Stimulated activated naive CD8-positive, alpha-beta T cell treated with anti-CD3 and anti-CD28 coated beads, Interleukin-15, amount 100 ng/mL, for 72 hours (primary cell): ENCODE measurements at regions not wholly inside any gene's neighbourhood (a gene's known extent, or its start where the extent isn't known, plus 50 kb on each side); places are given as distances from the start of the nearest gene placed in this dataset.

ENCODE experiments used
- ATAC-seq: fragments of 150-1000 bp; cut with Tn5 transposase; 2 replicates; pipeline ENCODE4 v1.10.0; 2021; ENCODE audit warnings: mild to moderate bottlenecking, moderate library complexity
- DNase-seq, 2 donors: peaks; one replicate each; pipeline ENCODE4 v3.0.0; 2021 to 2022
- H3K27ac Mint-ChIP-seq, 2 donors: one replicate each; pipeline ENCODE4 v1.8.0; 2022; ENCODE audit warnings: mild to moderate bottlenecking in 2 of 2, mixed read lengths in 2 of 2, moderate library complexity in 2 of 2
- H3K27me3 Mint-ChIP-seq: one replicate; pipeline ENCODE4 v1.8.0; 2022; ENCODE audit warnings: mixed read lengths
- H3K4me1 Mint-ChIP-seq: one replicate; pipeline ENCODE4 v1.8.0; 2022; ENCODE audit warnings: mild to moderate bottlenecking, mixed read lengths
- H3K4me3 Mint-ChIP-seq, 2 donors: one replicate each; pipeline ENCODE4 v1.8.0; 2022; ENCODE audit warnings: mild to moderate bottlenecking in 2 of 2, mixed read lengths in 2 of 2, moderate library complexity in 1 of 2
- H3K9me3 Mint-ChIP-seq, 2 donors: one replicate each; pipeline ENCODE4 v1.8.0; 2022; ENCODE audit warnings: mixed read lengths in 2 of 2

- Mint-ChIP-seq H3K27me3 (no peaks in the 10 kb centered on the region), H3K4me3 (no peak overlapping the region), H3K4me1 (no peaks in the 10 kb centered on the region), H3K27ac (no peak overlapping the region), H3K9me3 (peaks cover 9 to 11% of the 10 kb centered on the region in 2 donors)
- DNase-seq (no peak), ATAC-seq (no peak)
Observed at GRCh38 chr1:110816945-110817344, 56.0 kb upstream of the CD53 start.

- Mint-ChIP-seq H3K9me3 (peaks cover 0 to 4% of the 10 kb centered on the region in 2 donors), H3K27me3 (no peaks in the 10 kb centered on the region), H3K4me3 (no peak overlapping the region), H3K27ac (no peak overlapping the region), H3K4me1 (no peaks in the 10 kb centered on the region)
- no peak for DNase-seq
- ATAC-seq, result no peak
Observed at GRCh38 chr1:110811529-110811928, 61.4 kb upstream of the CD53 start.

- ATAC-seq (no peak), DNase-seq (no peak)
- no peak overlapping the region for H3K4me3 Mint-ChIP-seq
- H3K27ac Mint-ChIP-seq, result no peak overlapping the region
- no peaks in the 10 kb centered on the region for H3K27me3 Mint-ChIP-seq
- peaks cover 4 to 29% of the 10 kb centered on the region in 2 donors for H3K9me3 Mint-ChIP-seq
- no peaks in the 10 kb centered on the region for H3K4me1 Mint-ChIP-seq
Observed at GRCh38 chr1:110800079-110800478, 72.9 kb upstream of the CD53 start.

GRCh38 chr1:110798691-110799256, 74.2 kb upstream of the CD53 start:
- H3K4me3 Mint-ChIP-seq, result no peak overlapping the region
- no peak for DNase-seq
- H3K27ac Mint-ChIP-seq, result no peak overlapping the region
- H3K4me1 Mint-ChIP-seq, result no peaks in the 10 kb centered on the region
- ATAC-seq, result no peak
- H3K9me3 Mint-ChIP-seq, result peaks cover 1 to 34% of the 10 kb centered on the region in 2 donors
- no peaks in the 10 kb centered on the region for H3K27me3 Mint-ChIP-seq

- H3K4me3 Mint-ChIP-seq, result no peak overlapping the region
- ATAC-seq (no peak), DNase-seq (no peak)
- peaks cover 18 to 22% of the 10 kb centered on the region in 2 donors for H3K9me3 Mint-ChIP-seq
- H3K27me3 Mint-ChIP-seq, result no peaks in the 10 kb centered on the region
- H3K27ac Mint-ChIP-seq, result no peak overlapping the region
- H3K4me1 Mint-ChIP-seq, result peaks cover 55% of the 10 kb centered on the region
Observed at GRCh38 chr1:110788673-110789072, 84.3 kb upstream of the CD53 start.

- peak overlapping the region in 1 of 2 donors; percentile 6 for H3K27ac Mint-ChIP-seq
- H3K4me3 Mint-ChIP-seq, result peak overlapping the region; percentile 17 to 75
- peak; percentile 23 to 29 for DNase-seq
- H3K9me3 Mint-ChIP-seq, result peaks cover 10 to 19% of the 10 kb centered on the region in 2 donors
- peaks cover 57% of the 10 kb centered on the region for H3K4me1 Mint-ChIP-seq
- ATAC-seq, result peak; percentile 85
- no peaks in the 10 kb centered on the region for H3K27me3 Mint-ChIP-seq
Observed at GRCh38 chr1:110787328-110788071, 85.4 kb upstream of the CD53 start.

- peak overlapping the region; percentile 38 to 43 for H3K27ac Mint-ChIP-seq
- H3K27me3 Mint-ChIP-seq, result no peaks in the 10 kb centered on the region
- no peak for ATAC-seq
- peaks cover 10 to 19% of the 10 kb centered on the region in 2 donors for H3K9me3 Mint-ChIP-seq
- peak overlapping the region; percentile 50 to 55 for H3K4me3 Mint-ChIP-seq
- peaks cover 57% of the 10 kb centered on the region for H3K4me1 Mint-ChIP-seq
- DNase-seq, result no peak
Observed at GRCh38 chr1:110786802-110787327, 86.1 kb upstream of the CD53 start.

GRCh38 chr1:110785612-110786011, 87.3 kb upstream of the CD53 start:
- H3K27me3 Mint-ChIP-seq, result no peaks in the 10 kb centered on the region
- H3K27ac Mint-ChIP-seq, result no peak overlapping the region
- no peak overlapping the region for H3K4me3 Mint-ChIP-seq

GRCh38 chr1:110785055-110785454, 87.9 kb upstream of the CD53 start:
- no peak for DNase-seq
- Mint-ChIP-seq H3K4me3 (no peak overlapping the region), H3K9me3 (peaks cover 10 to 19% of the 10 kb centered on the region in 2 donors), H3K27ac (no peak overlapping the region), H3K27me3 (no peaks in the 10 kb centered on the region), H3K4me1 (peaks cover 68% of the 10 kb centered on the region)
- no peak for ATAC-seq

More at GRCh38 chr1:110785612-110786011, 87.3 kb upstream of the CD53 start:
- peaks cover 65% of the 10 kb centered on the region for H3K4me1 Mint-ChIP-seq
- no peak for ATAC-seq
- no peak for DNase-seq
- H3K9me3 Mint-ChIP-seq, result peaks cover 10 to 19% of the 10 kb centered on the region in 2 donors

- H3K27ac Mint-ChIP-seq, result no peak overlapping the region
- peak; percentile 57 to 60 for DNase-seq
Observed at GRCh38 chr1:110783292-110783918, 89.5 kb upstream of the CD53 start.

GRCh38 chr1:110781525-110781924, 91.4 kb upstream of the CD53 start:
- Mint-ChIP-seq H3K9me3 (no peaks in the 10 kb centered on the region), H3K4me1 (peaks cover 41% of the 10 kb centered on the region), H3K4me3 (no peak overlapping the region), H3K27ac (no peak overlapping the region), H3K27me3 (no peaks in the 10 kb centered on the region)
- ATAC-seq (no peak), DNase-seq (no peak)

More at GRCh38 chr1:110783292-110783918, 89.5 kb upstream of the CD53 start:
- ATAC-seq, result peak; percentile 62
- Mint-ChIP-seq H3K4me3 (no peak overlapping the region), H3K4me1 (peaks cover 60% of the 10 kb centered on the region), H3K27me3 (no peaks in the 10 kb centered on the region), H3K9me3 (peaks cover 0 to 9% of the 10 kb centered on the region in 2 donors)

GRCh38 chr1:110780600-110781484, 92.1 kb upstream of the CD53 start:
- Mint-ChIP-seq H3K4me1 (peaks cover 34% of the 10 kb centered on the region), H3K4me3 (peak overlapping the region in 1 of 2 donors; percentile 9), H3K9me3 (no peaks in the 10 kb centered on the region), H3K27me3 (no peaks in the 10 kb centered on the region), H3K27ac (peak overlapping the region in 1 of 2 donors; percentile 15)
- ATAC-seq (peak; percentile 82), DNase-seq (peak; percentile 77 to 80)

- H3K4me3 Mint-ChIP-seq, result no peak overlapping the region
- ATAC-seq, result no peak
- no peaks in the 10 kb centered on the region for H3K27me3 Mint-ChIP-seq
- no peak for DNase-seq
- H3K9me3 Mint-ChIP-seq, result no peaks in the 10 kb centered on the region
- H3K27ac Mint-ChIP-seq, result no peak overlapping the region
- peaks cover 22% of the 10 kb centered on the region for H3K4me1 Mint-ChIP-seq
Observed at GRCh38 chr1:110779636-110780035, 93.3 kb upstream of the CD53 start.

GRCh38 chr1:110778821-110779220, 94.1 kb upstream of the CD53 start:
- peak overlapping the region in 1 of 2 donors; percentile 22 for H3K27ac Mint-ChIP-seq
- H3K27me3 Mint-ChIP-seq, result no peaks in the 10 kb centered on the region
- H3K4me1 Mint-ChIP-seq, result peaks cover 14% of the 10 kb centered on the region
- ATAC-seq (no peak), DNase-seq (no peak)
- H3K9me3 Mint-ChIP-seq, result no peaks in the 10 kb centered on the region
- no peak overlapping the region for H3K4me3 Mint-ChIP-seq

- Mint-ChIP-seq H3K27me3 (no peaks in the 10 kb centered on the region), H3K4me3 (no peak overlapping the region), H3K27ac (no peak overlapping the region), H3K9me3 (no peaks in the 10 kb centered on the region), H3K4me1 (peaks cover 10% of the 10 kb centered on the region)
- ATAC-seq (no peak), DNase-seq (no peak)
Observed at GRCh38 chr1:110777228-110777627, 95.7 kb upstream of the CD53 start.
